GM06990 (cell line): ENCODE measurements at regions not wholly inside any gene's neighbourhood (a gene's known extent, or its start where the extent isn't known, plus 50 kb on each side); places are given as distances from the start of the nearest gene placed in this dataset.

Experiments
- DNase-seq: peaks from one replicate; pipeline ENCODE4 v3.0.0-alpha.2; 2011; ENCODE audit not compliant: insufficient read length; ENCODE audit errors: extremely low read depth
- H3K27me3 ChIP-seq: replicated peaks from 2 replicates; pipeline ENCODE4 v1.6.0; 2011; ENCODE audit warnings: low read length; ENCODE audit not compliant: control insufficient read depth, insufficient read depth
- H3K36me3 ChIP-seq: 2 replicates; pipeline ENCODE4 v1.5.1; 2011; ENCODE audit warnings: low read length; ENCODE audit not compliant: control insufficient read depth, insufficient read depth
- H3K4me3 ChIP-seq: replicated peaks from 2 replicates; pipeline ENCODE4 v1.5.1; 2011; ENCODE audit warnings: low read depth, mild to moderate bottlenecking, control low read depth, low read length
- TF ChIP-seq, protein P1 (sequence below): IDR thresholded peaks from 2 replicates; pipeline ENCODE4 v1.5.1; 2011; ENCODE audit warnings: low read length, control low read depth, mild to moderate bottlenecking, inconsistent platforms; ENCODE audit not compliant: insufficient read depth, poor library complexity, severe bottlenecking

DNA sequence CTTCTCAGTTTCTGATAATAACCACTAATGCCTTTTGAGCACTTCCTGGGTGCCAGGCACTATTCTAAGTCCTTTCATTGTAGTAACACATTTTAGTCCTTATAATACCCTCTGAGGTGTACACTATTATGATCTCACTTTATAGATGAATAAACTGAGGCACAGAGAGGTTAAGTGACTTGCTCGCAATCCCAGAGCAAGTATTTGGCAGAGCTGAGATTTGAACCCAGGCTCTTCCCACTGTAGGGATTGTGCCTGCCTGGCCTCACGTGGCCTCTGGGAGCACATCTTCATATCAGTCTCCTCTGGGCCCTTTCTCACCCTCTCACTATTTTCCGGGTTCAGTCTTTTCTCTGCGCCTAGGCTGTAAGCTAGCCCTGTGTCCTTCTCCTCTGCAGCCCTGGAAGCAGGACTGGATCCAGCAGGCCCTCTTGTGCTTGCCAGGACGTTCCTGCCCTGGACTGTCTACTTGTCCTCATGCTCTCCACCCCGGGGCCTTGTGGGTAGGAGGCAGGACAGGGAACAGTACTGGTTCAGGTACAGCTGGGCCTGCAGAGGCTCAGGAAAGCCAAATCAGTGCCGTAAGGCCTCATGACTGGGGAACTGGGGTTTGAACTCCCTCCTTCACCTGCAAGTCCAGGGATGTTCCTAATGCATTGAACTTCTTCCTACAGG, 139.6 kb downstream of the VEGFA start:
- H3K4me3 ChIP-seq: no peak overlapping the region
- TF ChIP-seq, protein P1, sequence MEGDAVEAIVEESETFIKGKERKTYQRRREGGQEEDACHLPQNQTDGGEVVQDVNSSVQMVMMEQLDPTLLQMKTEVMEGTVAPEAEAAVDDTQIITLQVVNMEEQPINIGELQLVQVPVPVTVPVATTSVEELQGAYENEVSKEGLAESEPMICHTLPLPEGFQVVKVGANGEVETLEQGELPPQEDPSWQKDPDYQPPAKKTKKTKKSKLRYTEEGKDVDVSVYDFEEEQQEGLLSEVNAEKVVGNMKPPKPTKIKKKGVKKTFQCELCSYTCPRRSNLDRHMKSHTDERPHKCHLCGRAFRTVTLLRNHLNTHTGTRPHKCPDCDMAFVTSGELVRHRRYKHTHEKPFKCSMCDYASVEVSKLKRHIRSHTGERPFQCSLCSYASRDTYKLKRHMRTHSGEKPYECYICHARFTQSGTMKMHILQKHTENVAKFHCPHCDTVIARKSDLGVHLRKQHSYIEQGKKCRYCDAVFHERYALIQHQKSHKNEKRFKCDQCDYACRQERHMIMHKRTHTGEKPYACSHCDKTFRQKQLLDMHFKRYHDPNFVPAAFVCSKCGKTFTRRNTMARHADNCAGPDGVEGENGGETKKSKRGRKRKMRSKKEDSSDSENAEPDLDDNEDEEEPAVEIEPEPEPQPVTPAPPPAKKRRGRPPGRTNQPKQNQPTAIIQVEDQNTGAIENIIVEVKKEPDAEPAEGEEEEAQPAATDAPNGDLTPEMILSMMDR: no peak
- no peaks in the 10 kb centered on the region for H3K36me3 ChIP-seq
- H3K27me3 ChIP-seq: no peaks in the 10 kb centered on the region; the same call in none of the 2 replicates
- no peak for DNase-seq

DNA sequence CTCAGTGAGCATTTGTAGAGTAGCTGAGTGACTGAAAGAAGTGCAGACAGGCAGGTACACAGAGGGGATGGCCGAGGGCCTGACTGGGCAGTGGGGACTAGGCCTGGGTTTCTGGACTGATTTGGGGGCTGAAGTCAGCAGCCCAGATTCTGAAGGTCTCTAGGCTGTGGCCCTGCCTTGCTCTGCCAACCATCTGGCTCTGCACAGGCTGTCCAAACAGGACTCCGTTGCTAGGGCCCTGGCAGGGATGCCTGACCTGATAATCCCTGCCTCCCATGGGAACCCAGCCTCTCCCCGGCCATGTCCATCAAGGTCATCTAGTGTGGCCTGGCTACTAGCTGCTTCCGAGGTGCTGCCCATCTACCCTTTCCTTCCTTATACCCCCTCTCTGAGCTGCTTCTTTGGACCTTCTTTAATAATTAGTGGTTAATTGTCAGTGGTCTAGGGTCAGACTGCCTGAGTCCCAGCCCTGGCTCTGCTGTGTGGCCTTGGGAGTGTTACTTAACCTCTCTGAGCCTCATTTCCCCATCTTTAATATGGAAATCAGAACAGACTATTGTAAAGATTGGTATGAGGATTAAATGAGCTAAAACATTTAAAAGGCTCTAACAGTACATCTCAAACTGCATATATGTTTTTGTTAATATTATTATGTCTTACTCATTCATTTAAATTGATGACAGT, 137.9 kb downstream of the VEGFA start:
- no peaks in the 10 kb centered on the region for H3K36me3 ChIP-seq
- no peak overlapping the region for H3K4me3 ChIP-seq
- no peak for DNase-seq
- H3K27me3 ChIP-seq: no peaks in the 10 kb centered on the region; the same call in none of the 2 replicates
- TF ChIP-seq, protein P1: no peak

DNA sequence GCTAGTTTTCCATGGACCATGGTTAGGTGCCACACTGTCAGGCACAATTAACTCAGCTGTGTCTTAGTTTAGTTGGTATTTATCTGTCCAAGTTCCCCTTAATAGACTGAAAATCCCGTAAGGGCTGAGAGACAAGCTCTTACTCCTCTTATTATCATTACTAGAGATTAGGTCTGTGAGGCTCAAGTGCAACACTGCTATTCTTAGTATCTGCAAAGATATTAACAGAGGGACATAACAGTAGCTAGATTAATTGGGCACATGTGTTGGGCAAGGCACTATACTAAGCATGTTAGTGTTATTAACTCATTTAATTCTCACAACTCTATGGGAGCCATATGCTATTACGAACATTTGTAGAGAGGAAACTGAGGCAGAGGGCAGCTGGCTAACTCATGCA, 137.3 kb downstream of the VEGFA start:
- TF ChIP-seq, protein P1: no peak
- no peaks in the 10 kb centered on the region; the same call in none of the 2 replicates for H3K27me3 ChIP-seq
- no peak overlapping the region for H3K4me3 ChIP-seq
- H3K36me3 ChIP-seq: no peaks in the 10 kb centered on the region
- DNase-seq: no peak

DNA sequence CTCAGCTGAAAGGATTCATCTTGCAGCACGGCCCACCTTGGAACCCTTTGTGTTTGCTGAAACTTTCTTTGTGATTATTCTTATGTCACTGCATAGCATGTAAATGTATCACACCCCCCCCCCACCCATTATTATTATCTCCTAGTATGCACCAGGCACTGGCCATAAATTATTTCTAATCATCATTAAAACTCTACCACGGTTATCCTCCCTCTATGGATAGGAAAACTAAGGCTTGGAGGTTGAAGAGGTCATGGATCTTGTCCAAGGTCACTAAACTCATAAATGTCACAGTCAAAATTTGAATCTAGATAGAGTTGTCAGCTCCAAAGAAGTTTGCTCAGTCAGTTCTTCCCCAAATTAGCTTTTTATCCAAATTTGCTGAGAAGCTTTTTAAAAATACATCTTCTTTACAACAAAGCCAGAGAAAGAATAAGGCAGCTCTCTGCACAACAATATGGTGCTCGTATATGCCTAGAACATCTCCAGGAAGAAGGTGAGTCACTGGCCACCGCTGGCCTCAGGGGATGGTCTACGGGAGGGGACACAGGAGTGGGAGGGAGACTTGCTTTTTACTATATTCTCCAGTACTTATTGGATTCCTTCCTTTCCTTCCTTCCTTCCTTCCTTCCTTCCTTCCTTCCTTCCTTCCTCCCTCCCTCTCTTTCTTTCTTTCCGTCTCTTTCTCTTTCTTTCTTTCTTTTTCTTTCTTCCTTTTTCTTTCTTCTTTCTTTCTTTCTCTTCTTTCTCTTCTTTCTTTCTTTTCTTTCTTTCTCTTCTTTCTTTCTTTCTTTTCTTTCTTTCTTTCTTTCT, 134.5 kb downstream of the VEGFA start:
- no peak for DNase-seq
- no peak overlapping the region for H3K4me3 ChIP-seq
- H3K36me3 ChIP-seq: no peaks in the 10 kb centered on the region
- TF ChIP-seq, protein P1: no peak
- no peaks in the 10 kb centered on the region; the same call in none of the 2 replicates for H3K27me3 ChIP-seq

DNA sequence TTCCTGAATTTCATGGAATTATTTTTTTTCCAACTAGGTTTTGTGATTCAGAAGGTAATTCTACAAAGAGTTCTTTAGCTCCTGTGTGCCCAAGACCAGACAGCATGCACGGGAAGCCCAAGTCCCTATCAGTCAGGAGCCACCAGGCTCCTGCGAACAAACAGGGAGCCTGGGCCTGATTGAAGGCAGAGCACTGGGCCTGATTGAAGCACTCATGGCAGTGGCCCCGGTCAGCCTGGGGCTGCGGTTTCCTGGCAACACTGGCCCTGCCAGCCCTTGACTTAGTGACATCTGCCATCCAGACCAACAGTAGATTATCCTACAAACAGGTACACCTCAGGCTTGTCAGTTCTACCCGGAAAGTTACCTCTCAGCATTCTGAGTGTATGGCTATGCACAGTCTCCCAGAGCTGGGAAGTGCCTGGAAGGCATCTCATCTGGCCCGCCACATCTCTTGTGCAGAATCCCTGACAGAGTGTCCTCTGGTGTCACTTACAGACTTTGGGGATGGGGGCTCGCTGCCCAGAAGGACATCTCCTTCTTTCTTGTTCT, 133.8 kb downstream of the VEGFA start:
- no peaks in the 10 kb centered on the region for H3K36me3 ChIP-seq
- H3K4me3 ChIP-seq: no peak overlapping the region
- DNase-seq: no peak
- TF ChIP-seq, protein P1: no peak
- H3K27me3 ChIP-seq: no peaks in the 10 kb centered on the region; the same call in none of the 2 replicates
